HG02981 (cell line): ENCODE measurements at regions not wholly inside any gene's neighbourhood (a gene's known extent, or its start where the extent isn't known, plus 50 kb on each side); places are given as distances from the start of the nearest gene placed in this dataset.

Experiments
- ATAC-seq: cut with Tn5 transposase; IDR thresholded peaks from one replicate; pipeline ENCODE4 v1.9.1; 2021; ENCODE audit warnings: mild to moderate bottlenecking, moderate library complexity; ENCODE audit not compliant: unreplicated experiment

DNA sequence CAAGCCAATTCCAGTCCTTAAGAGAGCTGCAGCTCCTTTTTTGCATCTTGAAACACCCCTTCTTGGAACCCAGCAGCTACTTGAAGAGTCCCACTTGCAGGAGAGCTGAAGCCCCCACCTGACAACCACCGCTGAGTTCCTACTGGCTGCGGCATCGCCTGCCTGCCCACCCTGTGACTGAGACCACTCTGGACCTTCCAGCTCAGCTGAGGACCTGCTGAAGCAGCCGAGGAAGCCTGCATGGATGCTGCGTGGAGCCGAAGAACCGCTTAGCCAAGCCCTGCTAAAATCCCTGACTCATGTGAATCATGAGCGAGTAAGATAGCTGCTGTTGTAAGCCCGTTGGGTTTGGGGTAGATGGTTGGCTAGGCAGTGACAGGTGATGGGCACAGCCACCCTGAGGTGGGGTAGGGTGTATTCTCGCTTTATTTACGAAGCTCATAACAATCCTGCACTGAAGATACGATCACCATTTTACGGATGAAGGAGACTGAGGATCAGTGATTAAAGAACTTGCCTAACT lies 78.4 kb downstream of the INHBB start:
- no peak for ATAC-seq

DNA sequence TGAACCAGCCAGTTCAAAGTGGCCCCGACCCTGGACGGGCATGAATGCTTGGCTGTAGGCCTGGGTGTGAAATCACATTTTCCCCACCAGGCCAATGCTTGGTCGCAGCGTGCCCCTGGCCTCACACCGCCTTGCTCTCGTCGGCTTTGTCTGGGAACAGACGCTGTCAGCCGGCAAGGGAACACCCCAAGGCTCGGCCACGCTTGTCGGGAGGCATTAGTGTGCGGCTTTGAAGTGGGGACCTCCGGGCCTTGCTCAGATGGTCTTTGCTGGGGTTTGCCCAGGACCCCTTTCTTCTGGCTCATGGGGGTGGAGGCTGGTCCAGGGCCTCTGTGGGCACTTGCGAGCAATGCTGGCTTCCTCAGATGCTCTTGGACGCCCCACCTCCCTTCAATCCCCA lies 79.1 kb downstream of the INHBB start:
- ATAC-seq, result no peak

DNA sequence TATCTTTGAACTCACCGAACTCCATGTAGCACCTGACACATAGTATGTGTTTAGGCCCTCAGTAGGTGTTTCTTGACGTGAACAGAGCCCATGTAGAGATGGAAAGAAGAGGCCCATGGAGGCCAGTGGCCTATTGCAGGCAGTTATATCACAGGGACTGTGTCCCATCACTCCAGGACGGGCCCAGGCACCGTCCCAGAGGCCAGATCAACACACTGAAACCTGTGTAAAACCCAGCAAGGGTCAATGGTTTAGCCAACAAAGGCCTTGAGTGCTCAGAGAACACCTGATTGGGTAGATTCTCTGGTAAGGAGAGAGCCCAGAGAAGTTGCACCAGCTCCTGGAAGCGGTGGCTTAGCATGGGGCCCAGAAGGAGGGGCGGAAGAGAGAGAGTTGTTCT lies 82.8 kb downstream of the INHBB start:
- no peak for ATAC-seq

DNA sequence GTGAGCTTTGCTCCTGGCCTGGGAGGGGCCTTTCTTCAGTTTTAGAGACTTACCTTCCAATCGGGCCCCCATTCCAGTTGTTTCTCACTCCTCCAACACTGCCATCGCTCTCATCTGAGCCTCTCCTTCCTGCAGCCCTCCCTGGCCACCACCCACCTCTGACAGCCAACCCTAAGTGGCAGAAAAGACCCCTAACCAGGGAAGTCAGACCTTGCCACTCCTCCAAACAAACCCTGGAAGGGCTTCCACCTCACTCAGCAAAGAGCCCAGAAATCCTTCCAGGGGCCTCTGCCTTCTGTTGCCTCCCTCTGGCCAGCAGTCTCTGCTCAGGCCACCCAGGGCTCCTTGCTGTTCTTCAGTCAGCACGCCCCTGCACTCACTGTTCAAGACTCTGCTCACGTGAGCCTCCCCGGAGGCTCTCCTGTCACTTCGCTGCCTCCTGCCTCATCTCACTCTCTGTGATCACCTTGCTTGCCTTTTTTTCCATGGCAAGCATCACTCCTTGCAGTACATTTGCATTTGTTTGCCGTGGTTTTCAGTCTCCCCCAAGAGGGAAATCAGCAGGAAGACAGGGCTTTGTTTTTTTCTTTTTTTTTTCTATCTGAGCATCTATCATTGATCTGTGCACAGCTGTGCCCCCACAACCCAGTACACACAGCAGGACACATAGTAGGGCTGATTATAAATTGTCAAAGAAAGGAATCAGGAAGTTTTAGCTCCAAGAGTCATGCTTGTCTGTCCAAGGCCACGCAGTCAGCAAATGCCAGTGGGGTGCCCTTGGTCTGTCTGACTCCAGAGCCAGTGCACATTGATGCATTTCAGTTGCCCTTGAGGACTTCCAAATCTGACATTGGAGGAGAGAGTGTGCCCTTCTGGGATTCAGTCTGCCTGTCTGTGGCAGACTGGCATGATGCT lies 83.9 kb downstream of the INHBB start:
- ATAC-seq, result no peak

DNA sequence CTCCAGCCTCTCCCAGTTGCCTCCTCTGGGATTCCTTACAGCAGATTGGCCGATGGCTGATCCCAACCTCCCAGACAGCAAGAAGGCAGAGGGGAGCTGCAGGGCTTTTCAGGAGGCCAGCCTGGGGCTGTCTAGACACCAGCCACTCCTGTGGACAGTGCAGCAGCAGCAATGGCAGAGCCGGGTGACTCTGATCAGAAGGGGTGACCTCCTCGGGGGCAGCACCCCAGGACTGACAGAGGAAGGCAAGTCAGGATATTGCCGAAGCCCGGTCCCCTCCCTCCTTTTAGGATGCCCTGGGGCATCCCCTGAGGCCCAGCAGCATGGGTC lies 84.5 kb downstream of the INHBB start:
- no peak for ATAC-seq

DNA sequence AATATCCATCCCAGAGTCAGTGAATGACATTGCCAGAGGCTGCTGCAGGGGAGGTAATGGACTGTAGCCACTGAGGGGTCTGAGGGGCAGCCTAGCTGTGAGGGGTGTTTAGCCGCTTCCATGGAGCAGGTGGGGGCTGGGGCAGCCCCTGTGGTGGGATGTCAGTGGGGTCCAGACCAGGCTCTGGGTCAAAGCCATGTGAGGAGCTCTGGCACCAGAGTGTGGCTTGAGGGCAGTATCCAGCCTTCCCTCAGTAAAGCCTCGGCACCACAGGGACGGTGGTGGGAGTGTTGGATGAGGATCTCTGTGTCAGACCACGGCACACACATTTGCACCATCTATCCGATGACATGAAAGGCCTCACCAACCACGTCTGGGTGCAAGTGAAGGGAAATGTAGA lies 85.0 kb downstream of the INHBB start:
- ATAC-seq, result no peak

DNA sequence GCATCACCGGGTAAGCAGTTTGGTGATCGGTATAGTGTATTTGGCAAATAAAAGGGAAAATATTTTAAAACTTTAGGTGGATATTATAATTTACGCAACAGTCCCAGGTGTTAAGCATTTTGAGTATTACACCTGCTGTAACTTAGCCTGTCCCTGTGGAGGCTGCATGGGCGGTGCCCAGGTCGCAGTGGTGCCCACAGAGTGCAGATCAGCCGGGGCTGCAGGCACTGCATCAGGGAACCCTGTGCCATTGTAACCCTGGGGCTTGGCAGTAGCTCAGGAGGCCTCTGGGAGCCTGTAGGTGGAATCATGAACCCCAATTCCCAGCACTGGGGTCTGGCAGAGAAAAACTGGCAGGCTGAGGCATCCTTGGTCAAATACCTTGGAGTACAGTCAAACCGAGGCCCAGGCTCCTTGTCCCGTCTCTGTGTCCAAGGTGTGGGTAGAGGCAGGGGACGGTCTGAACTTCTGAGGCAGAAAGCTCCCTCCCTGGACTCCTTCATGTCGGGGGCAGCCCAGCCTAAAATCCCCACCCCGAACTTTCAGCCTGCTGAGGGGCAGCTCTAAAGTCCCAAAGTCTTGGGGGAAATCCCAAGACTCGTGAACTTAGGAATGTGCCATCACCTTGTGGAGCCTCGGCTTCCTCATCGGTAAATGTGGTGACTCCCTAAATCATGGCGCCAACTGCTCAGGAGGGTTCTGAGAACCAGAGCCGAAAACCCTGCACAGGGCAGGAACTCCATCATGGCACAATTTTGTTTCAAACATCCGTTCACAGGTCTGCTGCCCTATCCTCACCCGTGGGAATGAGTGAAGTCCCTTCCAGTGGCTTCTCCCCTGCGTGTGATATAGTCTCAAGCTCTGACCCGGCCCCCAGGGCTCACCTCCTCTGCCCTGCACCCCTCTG lies 85.7 kb downstream of the INHBB start:
- no peak for ATAC-seq

DNA sequence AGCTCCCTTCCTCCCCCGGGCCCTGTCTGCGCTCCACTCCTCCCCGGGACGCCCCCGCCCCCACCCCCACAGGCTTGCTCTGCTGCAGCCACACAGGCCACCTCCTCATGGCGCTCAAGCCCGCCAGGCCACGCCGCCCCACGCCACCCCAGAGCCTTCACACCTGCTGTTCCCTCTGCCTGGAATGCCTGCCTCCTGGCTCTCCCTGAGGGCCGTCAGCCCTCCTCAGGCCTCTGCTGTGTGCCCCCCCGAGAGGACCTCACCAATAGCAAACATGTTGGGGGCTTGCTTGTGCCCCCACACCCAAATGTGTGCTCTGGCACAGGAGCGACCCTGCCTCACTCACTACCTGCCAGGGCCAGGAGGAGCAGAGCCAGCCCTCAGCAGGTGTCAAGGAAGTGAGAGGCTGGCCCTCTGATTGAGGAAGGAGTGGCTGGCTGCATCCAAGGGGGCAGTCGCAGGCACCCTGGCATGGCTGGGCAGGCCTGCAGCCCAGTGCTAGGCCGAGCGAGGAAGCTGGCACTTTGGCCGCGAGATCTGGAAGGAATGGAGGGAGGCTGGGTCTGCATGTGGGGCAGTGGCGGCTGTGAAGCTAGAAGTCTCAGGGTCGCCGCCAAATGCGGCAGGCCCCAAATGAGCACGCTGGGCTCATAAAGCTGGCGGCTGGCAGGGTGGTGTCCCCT lies 86.5 kb downstream of the INHBB start:
- no peak for ATAC-seq

DNA sequence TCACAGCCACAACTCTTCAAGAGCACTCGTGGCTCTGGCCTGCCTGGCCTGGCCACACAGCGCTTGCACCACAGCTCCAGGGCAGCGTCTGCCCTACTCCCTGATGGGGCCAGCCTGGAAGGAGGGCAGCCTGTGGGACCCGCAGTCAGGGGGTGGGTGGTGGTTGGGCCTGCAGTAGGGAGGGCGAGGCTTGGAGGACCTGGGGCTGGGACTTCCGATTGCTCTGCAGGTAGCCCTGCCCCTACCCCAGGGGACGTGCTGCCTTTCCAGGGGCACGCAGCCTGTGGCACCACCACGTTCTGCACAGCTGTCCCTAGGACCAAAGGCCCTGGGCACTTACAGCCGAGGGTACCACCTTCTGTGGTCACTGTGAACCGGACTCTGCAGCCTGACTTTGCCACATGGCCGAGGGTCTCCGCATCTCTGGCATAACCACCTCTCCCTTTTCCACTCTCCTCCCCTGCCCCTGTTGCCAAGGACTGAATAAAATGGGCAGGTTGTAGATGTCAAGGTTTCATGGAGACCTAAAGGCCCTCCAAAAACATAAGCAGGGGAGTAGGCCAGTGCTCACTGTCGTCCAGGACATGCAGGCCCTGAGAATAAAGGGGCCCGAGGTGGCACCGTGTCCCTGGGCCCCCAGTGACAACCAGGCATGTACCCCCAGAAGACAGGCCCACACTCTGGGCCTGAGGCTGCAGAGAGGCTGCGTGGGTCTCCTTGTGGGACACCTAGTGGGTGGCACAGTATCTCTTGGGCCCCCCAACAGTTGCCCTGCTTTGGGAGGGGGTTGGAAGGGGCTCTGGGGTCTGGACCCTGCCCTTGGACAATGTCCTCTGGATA lies 87.3 kb downstream of the INHBB start:
- no peak for ATAC-seq

DNA sequence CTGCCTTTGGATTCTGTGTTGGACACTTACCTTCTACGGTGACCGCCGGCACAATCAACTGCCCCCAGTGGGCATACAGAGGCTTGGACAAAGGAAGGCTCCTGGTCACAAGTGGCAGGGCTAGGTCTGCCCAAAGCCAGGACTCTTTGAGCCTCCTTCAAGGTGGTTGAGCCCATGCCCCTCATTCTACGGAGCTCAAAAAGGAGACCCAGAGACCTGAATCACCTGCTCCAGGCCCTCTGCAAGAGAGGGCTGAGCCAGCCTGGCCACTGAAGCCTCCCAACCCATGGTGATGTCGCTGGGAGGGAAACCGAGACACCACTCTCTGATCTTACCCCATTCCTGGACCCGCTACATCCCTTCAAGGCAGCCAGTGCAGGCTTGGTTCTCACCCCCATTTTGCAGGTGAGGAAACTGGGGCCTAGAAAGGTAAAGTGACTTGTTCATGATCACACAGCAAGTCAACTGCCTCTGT lies 87.9 kb downstream of the INHBB start:
- no peak for ATAC-seq

DNA sequence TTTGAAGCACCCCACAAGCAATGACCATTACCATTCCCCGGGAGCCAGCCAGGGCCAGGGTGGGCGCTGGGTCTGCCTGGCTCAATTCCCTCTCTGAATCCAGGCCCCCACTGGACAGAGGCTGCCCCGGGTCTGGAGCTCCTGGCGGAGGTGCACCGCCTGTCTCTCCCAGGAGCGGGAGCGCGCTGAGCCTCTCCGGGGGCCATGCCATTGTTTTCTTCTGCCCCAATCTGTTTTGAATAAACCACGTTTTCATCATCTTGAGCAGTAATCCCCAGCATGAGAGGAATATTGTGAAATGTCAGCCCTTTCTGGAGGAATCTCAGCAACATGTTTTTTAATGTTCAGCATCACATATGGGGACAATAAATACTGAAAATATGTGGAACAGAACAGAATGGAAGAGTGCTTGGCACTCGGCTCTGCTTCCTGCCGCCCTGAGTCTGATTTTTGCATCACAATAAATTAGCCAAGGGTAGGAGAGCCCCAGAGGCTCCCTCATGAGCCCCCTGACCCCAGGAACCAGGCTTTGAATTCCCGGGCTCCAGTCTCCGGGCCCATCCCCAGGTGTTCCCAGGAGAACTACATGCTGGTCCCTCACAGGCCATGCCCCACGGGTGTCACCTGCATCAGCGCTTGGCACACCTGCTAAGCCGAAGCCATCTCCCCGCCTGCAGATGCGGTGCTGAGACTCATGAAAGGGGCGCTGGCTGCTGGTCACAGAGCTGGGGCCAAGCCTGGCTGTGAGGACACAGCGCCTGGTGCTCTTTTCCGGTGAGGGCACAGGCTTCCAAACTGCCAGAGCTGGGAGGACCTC lies 88.8 kb downstream of the INHBB start:
- ATAC-seq, result no peak

DNA sequence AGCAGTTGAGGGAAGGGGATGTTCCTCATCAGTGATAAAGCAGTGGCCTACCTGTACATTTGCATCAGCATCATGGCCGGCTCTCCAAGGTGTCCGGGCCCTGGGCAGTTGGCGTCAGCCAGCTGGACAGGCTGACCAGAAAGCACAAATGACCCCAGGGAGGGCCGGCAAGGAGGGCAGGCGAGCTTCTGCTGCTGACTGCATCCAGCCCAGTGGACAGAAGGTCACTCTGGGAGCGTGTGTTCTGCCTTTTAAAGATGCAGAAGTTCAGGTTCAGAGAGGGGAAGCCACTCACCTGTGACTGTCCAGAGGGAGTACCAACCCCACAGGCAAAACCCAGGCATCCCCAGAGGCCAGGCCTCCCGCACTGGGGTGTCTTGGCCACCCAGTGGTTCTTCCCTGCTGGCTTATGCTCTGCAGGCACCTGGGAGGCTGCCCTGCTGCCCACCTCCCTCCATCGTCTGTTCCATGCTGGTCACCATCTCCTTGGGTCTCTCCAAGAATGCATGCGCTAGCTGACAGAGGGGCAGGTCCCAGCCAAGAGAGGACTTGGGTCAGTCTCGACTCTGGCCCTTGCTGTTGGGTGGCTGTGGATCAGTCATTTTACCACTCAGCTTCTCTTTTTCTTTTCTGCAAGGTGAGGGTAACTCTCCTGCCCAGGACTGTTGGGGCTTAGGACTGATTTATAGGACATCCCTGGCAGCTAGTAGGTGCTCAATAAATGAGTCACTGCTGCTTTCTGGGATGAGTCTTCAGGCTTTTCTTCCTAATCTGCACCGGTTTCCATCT lies 89.9 kb downstream of the INHBB start:
- ATAC-seq, result no peak

DNA sequence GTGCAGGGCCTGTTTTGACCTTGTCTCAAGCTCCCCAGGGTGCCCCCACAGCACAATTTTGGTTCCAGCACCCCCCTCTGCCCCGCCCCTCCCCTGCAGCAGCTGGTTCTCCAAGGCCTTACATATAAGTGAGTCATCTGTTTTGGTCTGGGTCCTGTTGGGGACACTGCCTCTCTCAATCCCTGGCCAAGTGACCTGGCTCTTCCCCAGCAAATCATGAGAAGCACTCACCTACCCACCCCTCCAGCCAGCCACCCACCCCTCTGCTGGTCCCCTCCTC lies 90.5 kb downstream of the INHBB start:
- ATAC-seq, result no peak

DNA sequence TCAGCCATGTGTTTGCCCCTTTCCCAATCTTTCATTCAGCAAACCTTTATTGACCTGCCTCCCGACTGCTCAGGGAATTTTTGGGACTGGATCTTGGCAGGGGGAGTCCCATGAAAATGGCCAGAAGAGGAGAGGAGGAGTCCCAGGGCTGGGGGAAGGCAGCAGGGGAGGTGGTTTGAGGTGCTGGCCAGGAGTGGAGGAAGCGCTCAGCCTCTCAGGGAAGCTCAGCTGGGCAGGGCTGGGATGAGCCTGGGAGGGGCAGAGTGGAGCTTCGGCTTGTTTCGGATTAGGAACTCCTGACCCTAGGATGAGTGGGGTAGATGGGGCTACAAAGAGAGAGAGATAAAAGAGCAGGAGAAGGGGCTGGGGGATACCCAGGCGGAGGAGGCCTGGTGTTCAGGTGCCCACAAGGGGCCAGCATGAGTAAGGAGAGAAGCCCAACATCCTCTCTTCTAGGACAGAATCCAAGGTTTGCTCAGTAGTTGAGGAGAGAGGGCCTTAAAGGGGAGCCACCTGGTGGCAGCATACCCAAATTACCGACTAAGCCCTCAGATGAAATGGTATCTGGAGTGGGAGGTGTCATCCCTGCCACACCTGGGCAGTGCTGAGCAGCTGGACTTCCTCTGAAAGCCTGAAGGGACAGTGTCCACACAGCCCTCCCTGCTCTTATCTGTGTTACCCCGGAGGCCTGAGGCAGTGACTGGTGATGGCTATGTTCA lies 91.1 kb downstream of the INHBB start:
- no peak for ATAC-seq

DNA sequence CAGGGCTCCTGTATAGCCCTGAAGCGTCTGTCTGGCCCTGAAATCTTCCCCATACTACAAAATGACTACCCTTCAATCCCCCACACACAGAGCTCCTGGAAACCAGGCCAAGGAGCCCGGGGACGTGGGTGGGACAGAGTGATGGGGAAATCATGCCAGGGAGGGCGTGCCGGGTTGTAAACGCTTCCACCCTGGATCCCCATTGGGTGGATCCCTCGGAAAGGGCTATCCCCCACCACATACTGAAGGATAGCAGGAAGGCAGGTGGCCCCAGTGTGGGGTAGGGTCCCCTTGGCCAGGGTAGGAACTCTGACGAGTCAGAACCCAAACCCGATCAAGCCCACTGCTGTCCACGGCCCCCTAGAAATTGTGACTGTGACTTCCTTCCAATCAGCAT lies 91.7 kb downstream of the INHBB start:
- no peak for ATAC-seq

DNA sequence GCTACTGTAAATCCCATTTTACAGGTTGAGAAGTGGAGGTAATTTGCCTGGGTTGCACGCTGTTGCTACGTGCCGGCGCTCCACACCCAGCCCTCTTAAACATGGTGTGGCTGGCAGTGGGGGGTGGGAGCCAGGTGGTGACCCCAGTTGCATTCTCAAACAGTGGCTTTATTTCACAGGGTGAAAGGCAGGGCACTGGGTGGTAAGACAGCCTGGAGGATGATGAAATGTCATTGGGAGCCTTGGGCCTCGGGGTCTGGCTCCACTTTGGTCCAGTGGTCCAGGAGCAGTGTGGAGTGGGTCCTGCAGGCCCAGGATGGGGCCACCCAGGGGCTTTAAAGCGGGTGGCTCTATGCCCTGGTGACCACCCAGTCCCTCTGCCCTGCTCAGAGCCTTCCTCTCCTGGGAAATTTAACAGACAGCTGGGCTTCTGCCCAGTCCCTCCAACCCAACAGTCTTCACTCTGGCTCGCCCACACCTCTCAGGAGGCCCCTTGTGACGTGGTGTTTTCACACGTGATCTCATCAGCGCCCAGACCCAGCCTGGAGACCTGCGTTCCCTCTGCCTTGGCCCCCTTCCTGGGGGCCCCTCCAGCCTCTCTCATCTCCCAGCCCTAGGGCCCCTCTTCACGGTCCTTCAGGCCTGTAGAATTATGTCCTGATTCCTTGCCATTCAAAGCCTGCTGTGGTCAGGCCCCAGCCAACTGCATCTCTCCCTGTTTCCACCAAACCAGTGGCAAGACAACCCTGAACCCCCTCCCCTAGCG lies 92.5 kb downstream of the INHBB start:
- ATAC-seq, result no peak

DNA sequence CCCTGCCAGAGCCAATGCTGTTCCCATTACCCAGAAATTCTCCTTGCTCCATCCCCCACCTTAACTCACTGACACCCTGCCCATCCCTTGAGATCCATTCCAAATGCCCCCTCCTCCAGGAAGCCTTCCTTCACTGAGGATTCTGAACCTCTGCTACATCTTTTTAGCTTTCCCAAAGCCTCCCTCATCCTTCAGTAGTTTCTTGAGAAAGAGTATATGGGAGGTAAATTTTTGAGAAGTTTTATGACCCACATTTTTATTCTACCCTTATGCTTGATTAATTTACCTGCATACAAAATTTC lies 93.1 kb downstream of the INHBB start:
- ATAC-seq, result no peak
